MM.1S (cell line): ENCODE measurements at regions not wholly inside any gene's neighbourhood (a gene's known extent, or its start where the extent isn't known, plus 50 kb on each side); places are given as distances from the start of the nearest gene placed in this dataset.

Experiments used
- EZH2phosphoT487 ChIP-seq: fragments of 300-600 bp; sonication (generic); IDR thresholded peaks from 2 replicates; pipeline ENCODE4 v1.6.1; 2018; ENCODE audit warnings: antibody characterized with exemption, low read length
- TF ChIP-seq, protein P1 (sequence below): fragments of 300-600 bp; sonication (generic); IDR thresholded peaks from 2 replicates; pipeline ENCODE4 v1.5.1; 2016; ENCODE audit warnings: antibody characterized with exemption, low read length, mixed read lengths

- TF ChIP-seq, protein P1, sequence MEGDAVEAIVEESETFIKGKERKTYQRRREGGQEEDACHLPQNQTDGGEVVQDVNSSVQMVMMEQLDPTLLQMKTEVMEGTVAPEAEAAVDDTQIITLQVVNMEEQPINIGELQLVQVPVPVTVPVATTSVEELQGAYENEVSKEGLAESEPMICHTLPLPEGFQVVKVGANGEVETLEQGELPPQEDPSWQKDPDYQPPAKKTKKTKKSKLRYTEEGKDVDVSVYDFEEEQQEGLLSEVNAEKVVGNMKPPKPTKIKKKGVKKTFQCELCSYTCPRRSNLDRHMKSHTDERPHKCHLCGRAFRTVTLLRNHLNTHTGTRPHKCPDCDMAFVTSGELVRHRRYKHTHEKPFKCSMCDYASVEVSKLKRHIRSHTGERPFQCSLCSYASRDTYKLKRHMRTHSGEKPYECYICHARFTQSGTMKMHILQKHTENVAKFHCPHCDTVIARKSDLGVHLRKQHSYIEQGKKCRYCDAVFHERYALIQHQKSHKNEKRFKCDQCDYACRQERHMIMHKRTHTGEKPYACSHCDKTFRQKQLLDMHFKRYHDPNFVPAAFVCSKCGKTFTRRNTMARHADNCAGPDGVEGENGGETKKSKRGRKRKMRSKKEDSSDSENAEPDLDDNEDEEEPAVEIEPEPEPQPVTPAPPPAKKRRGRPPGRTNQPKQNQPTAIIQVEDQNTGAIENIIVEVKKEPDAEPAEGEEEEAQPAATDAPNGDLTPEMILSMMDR, result no peak
- no peak for TF ChIP-seq EZH2phosphoT487
Observed at GRCh38 chr2:239765076-239765845, 259.9 kb downstream of the NDUFA10 start.
